ENCODE measurements at regions not wholly inside any gene's neighbourhood (a gene's known extent, or its start where the extent isn't known, plus 50 kb on each side); places are given as distances from the start of the nearest gene placed in this dataset.

- WGBS, 2 experiments (ENCODE audit: insufficient coverage in 1 of 2, insufficient read length in 1 of 2), result 86 to 92% methylated on average over 3 to 4 of the region's 4 CpGs
- H3K27ac Mint-ChIP-seq, result no peak overlapping the region
- H3K36me3 Mint-ChIP-seq (ENCODE audit: low read depth), result no peaks in the 10 kb centered on the region
Measured at GRCh38 chr5:8825139-8825757, 720.6 kb downstream of the SEMA5A start.

GRCh38 chr5:8826508-8826907 is 719.4 kb downstream of the SEMA5A start:
- Histone ChIP-seq H3K9ac (ENCODE audit: extremely low read depth, low read length, poor library complexity, severe bottlenecking) (no peak overlapping the region), H3K27ac (ENCODE audit: low read depth, low read length) (no peak overlapping the region), H3K4me3 (ENCODE audit: low read length) (no peak overlapping the region), H3K36me3 (ENCODE audit: control insufficient read depth, insufficient read depth, low read length) (no peaks in the 10 kb centered on the region), H3K9me3 (ENCODE audit: control insufficient read depth, low read length) (no peaks in the 10 kb centered on the region), H3K4me1 (ENCODE audit: control insufficient read depth, insufficient read depth, low read length) (no peaks in the 10 kb centered on the region), H3K27me3 (ENCODE audit: control insufficient read depth, insufficient read depth, low read length, poor library complexity, severe bottlenecking) (no peaks in the 10 kb centered on the region)
- Mint-ChIP-seq H3K4me3 (no peak overlapping the region), H3K27me3 (ENCODE audit: insufficient read depth) (no peaks in the 10 kb centered on the region), H3K36me3 (ENCODE audit: low read depth) (no peaks in the 10 kb centered on the region), H3K9me3 (no peaks in the 10 kb centered on the region), H3K27ac (no peak overlapping the region), H3K4me1 (peaks cover 19% of the 10 kb centered on the region)
- TF ChIP-seq CTCF (conservative IDR thresholded peaks at IDR 0.05), result no peak
- WGBS, 2 experiments (ENCODE audit: insufficient coverage in 1 of 2, insufficient read length in 1 of 2), result 86 to 91% methylated on average over 2 of the region's 2 CpGs
- DNase-seq, result no peak

More at GRCh38 chr5:8825139-8825757, 720.6 kb downstream of the SEMA5A start:
- H3K27me3 ChIP-seq (ENCODE audit: control insufficient read depth, insufficient read depth, low read length, poor library complexity, severe bottlenecking), result no peaks in the 10 kb centered on the region
- no peak for TF ChIP-seq CTCF (conservative IDR thresholded peaks at IDR 0.05)
- H3K9me3 ChIP-seq (ENCODE audit: control insufficient read depth, low read length), result no peaks in the 10 kb centered on the region
- no peak overlapping the region for H3K9ac ChIP-seq (ENCODE audit: extremely low read depth, low read length, poor library complexity, severe bottlenecking)
- H3K4me3 Mint-ChIP-seq, result no peak overlapping the region
- no peaks in the 10 kb centered on the region for H3K27me3 Mint-ChIP-seq (ENCODE audit: insufficient read depth)
- H3K4me3 ChIP-seq (ENCODE audit: low read length), result no peak overlapping the region
- DNase-seq, result no peak
- H3K9me3 Mint-ChIP-seq, result no peaks in the 10 kb centered on the region
- no peak overlapping the region for H3K27ac ChIP-seq (ENCODE audit: low read depth, low read length)
- no peaks in the 10 kb centered on the region for H3K36me3 ChIP-seq (ENCODE audit: control insufficient read depth, insufficient read depth, low read length)
- H3K4me1 Mint-ChIP-seq, result peaks cover 19% of the 10 kb centered on the region
- no peaks in the 10 kb centered on the region for H3K4me1 ChIP-seq (ENCODE audit: control insufficient read depth, insufficient read depth, low read length)

- H3K4me1 ChIP-seq (ENCODE audit: control insufficient read depth, insufficient read depth, low read length), result no peaks in the 10 kb centered on the region
- no peak overlapping the region for H3K9ac ChIP-seq (ENCODE audit: extremely low read depth, low read length, poor library complexity, severe bottlenecking)
- Mint-ChIP-seq H3K4me1 (peaks cover 19% of the 10 kb centered on the region), H3K9me3 (no peaks in the 10 kb centered on the region), H3K36me3 (ENCODE audit: low read depth) (no peaks in the 10 kb centered on the region), H3K27me3 (ENCODE audit: insufficient read depth) (no peaks in the 10 kb centered on the region), H3K4me3 (no peak overlapping the region), H3K27ac (no peak overlapping the region)
- WGBS, 2 experiments (ENCODE audit: insufficient coverage in 1 of 2, insufficient read length in 1 of 2), result 68 to 77% methylated on average over 3 to 4 of the region's 4 CpGs
- no peak overlapping the region for H3K27ac ChIP-seq (ENCODE audit: low read depth, low read length)
- TF ChIP-seq CTCF (conservative IDR thresholded peaks at IDR 0.05), result no peak
- DNase-seq, result no peak
- no peaks in the 10 kb centered on the region for H3K36me3 ChIP-seq (ENCODE audit: control insufficient read depth, insufficient read depth, low read length)
- no peaks in the 10 kb centered on the region for H3K27me3 ChIP-seq (ENCODE audit: control insufficient read depth, insufficient read depth, low read length, poor library complexity, severe bottlenecking)
- H3K9me3 ChIP-seq (ENCODE audit: control insufficient read depth, low read length), result no peaks in the 10 kb centered on the region
- H3K4me3 ChIP-seq (ENCODE audit: low read length), result no peak overlapping the region
Measured at GRCh38 chr5:8827696-8828095, 718.2 kb downstream of the SEMA5A start.

Data from endodermal cell (in vitro differentiated cells).